Vagina (tissue), 2 donors: ENCODE measurements at regions not wholly inside any gene's neighbourhood (a gene's known extent, or its start where the extent isn't known, plus 50 kb on each side); places are given as distances from the start of the nearest gene placed in this dataset.

ENCODE experiments used
- CTCF ChIP-seq, 3 experiments: fragments of 450-650 bp in 2 of 3; fragments of 200-600 bp in 1 of 3; sonication (generic) in 1 of 3; IDR thresholded peaks; one replicate each; pipeline ENCODE4 v1.5.1; 2017 to 2019; ENCODE audit warnings: antibody characterized with exemption in 3 of 3, mild to moderate bottlenecking in 2 of 3, moderate library complexity in 2 of 3
- POLR2A ChIP-seq, 2 donors: fragments of 450-650 bp; IDR thresholded peaks; one replicate each; pipeline ENCODE4 v1.6.1; 2017; ENCODE audit warnings: antibody characterized with exemption in 2 of 2, mild to moderate bottlenecking in 2 of 2, moderate library complexity in 2 of 2
- POLR2AphosphoS5 ChIP-seq, 2 donors: sonication (generic); formaldehyde crosslinking; IDR thresholded peaks; one replicate each; pipeline ENCODE4 v1.9.0; 2017; ENCODE audit warnings: antibody characterized with exemption in 2 of 2, mild to moderate bottlenecking in 2 of 2, low read depth in 1 of 2; ENCODE audit not compliant: insufficient read depth in 1 of 2

GRCh38 chr2:5020116-5020875, 671.9 kb upstream of the SOX11 start:
- TF ChIP-seq CTCF (IDR thresholded peaks at IDR 0.05), result no peak
- TF ChIP-seq POLR2A (IDR thresholded peaks at IDR 0.05), result no peak
- no peak for TF ChIP-seq POLR2AphosphoS5 (IDR thresholded peaks at IDR 0.05; ENCODE audit: insufficient read depth in 1 of 2, low read depth in 1 of 2)
